K562 (cell line): ENCODE measurements at regions not wholly inside any gene's neighbourhood (a gene's known extent, or its start where the extent isn't known, plus 50 kb on each side); places are given as distances from the start of the nearest gene placed in this dataset.

ENCODE experiments used
- ATAC-seq: fragments of 200-7000 bp; cut with Tn5 transposase; 3 replicates; pipeline ENCODE4 v1.9.1; 2020; ENCODE audit warnings: moderate library complexity
- BruUV-seq: library from RNA; stranded (reverse); fragments of 400-500 nt; replicated peaks from 2 replicates; lab custom pipeline; 2021; lab: Mats Ljungman, UMichigan
- CTCF ChIA-PET: fragments of 300-600 bp; formaldehyde crosslinking; extraction: SDS; loops from one replicate; lab custom pipeline; 2021; ENCODE audit warnings: low intra/inter-chr PET ratio; lab: Yijun Ruan, JAX
- POLR2A ChIA-PET: fragments of 300-600, 350-650 bp; sonication (Branson Sonifier 250); formaldehyde crosslinking; extraction: SDS; loops from one replicate; lab custom pipeline; 2021; ENCODE audit warnings: antibody characterized with exemption, inconsistent platforms; lab: Yijun Ruan, JAX
- DNase-seq, 4 experiments: peaks; one replicate each; pipeline versions ENCODE4 v3.0.0 to v3.0.0-alpha.2; 2011 to 2018; ENCODE audit warnings: low spot score in 3 of 4, mixed read lengths in 3 of 4; ENCODE audit errors: extremely low read depth in 1 of 4
- FAIRE-seq: peaks from 2 replicates; lab custom pipeline; 2011; peaks lifted over from hg19 to GRCh38; lab: Jason Lieb, UNC
- H2AFZ ChIP-seq: 2 replicates; pipeline ENCODE4 v1.6.0; 2011; ENCODE audit warnings: low read depth, low read length, control low read depth, inconsistent platforms
- H3K27ac ChIP-seq: fragments of 200-600 bp; 3 replicates; pipeline ENCODE4 v1.8.0; 2011; ENCODE audit warnings: low read depth, mild to moderate bottlenecking, control low read depth, inconsistent platforms, low read length, moderate library complexity, mixed read lengths; ENCODE audit errors: extremely low read depth
- H3K27me3 ChIP-seq, 2 experiments: fragments of 300-600 bp in 1 of 2; 2 replicates in 1 of 2; 3 replicates in 1 of 2; pipeline versions ENCODE4 v1.6.0 to v1.8.0; 2011; ENCODE audit warnings: inconsistent platforms in 2 of 2, low read length in 2 of 2, mild to moderate bottlenecking in 1 of 2, mixed read lengths in 1 of 2, moderate library complexity in 1 of 2; ENCODE audit not compliant: control insufficient read depth in 2 of 2, insufficient read depth in 2 of 2
- H3K36me3 ChIP-seq: fragments of 300-600 bp; 3 replicates; pipeline ENCODE4 v1.8.0; 2011; ENCODE audit warnings: mild to moderate bottlenecking, low read length, inconsistent platforms; ENCODE audit not compliant: control insufficient read depth, insufficient read depth
- H3K4me1 ChIP-seq, 2 experiments: fragments of 200-600 bp in 1 of 2; replicated peaks in 1 of 2; 2 replicates in 1 of 2; 3 replicates in 1 of 2; pipeline versions ENCODE4 v1.5.1 to v1.8.0; 2011; ENCODE audit warnings: inconsistent platforms in 2 of 2, low read length in 2 of 2, mild to moderate bottlenecking in 1 of 2, mixed read lengths in 1 of 2, moderate library complexity in 1 of 2; ENCODE audit not compliant: control insufficient read depth in 2 of 2, insufficient read depth in 2 of 2
- H3K4me2 ChIP-seq: 2 replicates; pipeline ENCODE4 v1.6.1; 2011; ENCODE audit warnings: low read length, control low read depth, inconsistent platforms, mixed read lengths; ENCODE audit not compliant: insufficient read depth
- H3K4me3 ChIP-seq: fragments of 200-600 bp; sonication (generic), shearing (Covaris generic); 2 replicates; pipeline ENCODE4 v1.5.1; 2016; ENCODE audit warnings: control low read depth, inconsistent platforms
- H3K79me2 ChIP-seq: fragments of 200-600 bp; 3 replicates; pipeline ENCODE4 v1.8.0; 2011; ENCODE audit warnings: low read length, inconsistent platforms; ENCODE audit not compliant: control insufficient read depth, insufficient read depth
- H3K9ac ChIP-seq, 2 experiments: 2 replicates each; pipeline versions ENCODE4 v1.6.0 to v1.6.1; 2011; ENCODE audit warnings: low read depth in 2 of 2, low read length in 2 of 2, control low read depth in 1 of 2, inconsistent platforms in 1 of 2, mild to moderate bottlenecking in 1 of 2, mixed read lengths in 1 of 2; ENCODE audit not compliant: insufficient read depth in 1 of 2
- H3K9me1 ChIP-seq: one replicate; pipeline ENCODE4 v1.6.0; 2011; ENCODE audit warnings: inconsistent platforms, mild to moderate bottlenecking, low read length, moderate library complexity; ENCODE audit not compliant: control insufficient read depth, insufficient read depth
- H3K9me3 ChIP-seq: replicated peaks from 2 replicates; pipeline ENCODE4 v1.5.1; 2011; ENCODE audit warnings: low read depth, low read length, inconsistent platforms; ENCODE audit not compliant: control insufficient read depth, insufficient read depth
- H4K20me1 ChIP-seq: replicated peaks from 2 replicates; pipeline ENCODE4 v1.6.1; 2011; ENCODE audit warnings: low read length, inconsistent platforms, mixed read lengths; ENCODE audit not compliant: control insufficient read depth, insufficient read depth
- ATF6 ChIP-seq: sonication (generic); formaldehyde crosslinking; IDR thresholded peaks from 2 replicates; pipeline ENCODE4 v1.4.0; 2020; ENCODE audit warnings: mild to moderate bottlenecking, missing genetic modification reagents
- CBFA2T2 ChIP-seq: fragments of 450-650 bp; conservative IDR thresholded peaks from 2 replicates; pipeline ENCODE4 v1.6.1; 2017; ENCODE audit warnings: mild to moderate bottlenecking
- CBX2 ChIP-seq: fragments of 200-600 bp; sonication (generic); IDR thresholded peaks from one replicate; pipeline ENCODE4 v1.6.1; 2012; ENCODE audit warnings: mild to moderate bottlenecking, low read length, inconsistent platforms; ENCODE audit not compliant: insufficient read depth, poor library complexity, severe bottlenecking
- FOXK1 ChIP-seq: sonication (generic); formaldehyde crosslinking; IDR thresholded peaks from 2 replicates; pipeline ENCODE4 v1.8.0; 2022; ENCODE audit warnings: missing genetic modification reagents, mild to moderate bottlenecking, borderline replicate concordance
- GMEB1 ChIP-seq: fragments of 250-450 bp; sonication (Bioruptor Pico); IDR thresholded peaks from 2 replicates; pipeline ENCODE4 v1.4.0; 2020; ENCODE audit warnings: mild to moderate bottlenecking
- HLTF ChIP-seq: fragments of 450-650 bp; IDR thresholded peaks from 2 replicates; pipeline ENCODE4 v1.6.1; 2016
- MTA2 ChIP-seq: fragments of 450-650 bp; IDR thresholded peaks from 2 replicates; pipeline ENCODE4 v1.6.1; 2016; ENCODE audit warnings: low read depth
- MYBL2 ChIP-seq, 2 experiments: fragments of 450-650 bp in 1 of 2; sonication (generic) in 1 of 2; formaldehyde crosslinking in 1 of 2; IDR thresholded peaks; 2 replicates each; pipeline versions ENCODE4 v1.6.1 to v1.8.1; 2017 to 2022; ENCODE audit warnings: borderline replicate concordance in 1 of 2, inconsistent platforms in 1 of 2, low read depth in 1 of 2, mild to moderate bottlenecking in 1 of 2, missing genetic modification reagents in 1 of 2, moderate library complexity in 1 of 2
- NCOA6 ChIP-seq: fragments of 450-650 bp; IDR thresholded peaks from 2 replicates; pipeline ENCODE4 v1.6.1; 2017; ENCODE audit warnings: mild to moderate bottlenecking
- NELFE ChIP-seq: IDR thresholded peaks from 2 replicates; pipeline ENCODE4 v1.6.1; 2011; ENCODE audit warnings: mild to moderate bottlenecking; ENCODE audit not compliant: insufficient read depth, insufficient read length
- NFIC ChIP-seq: fragments of 450-650 bp; IDR thresholded peaks from 2 replicates; pipeline ENCODE4 v1.6.1; 2017; ENCODE audit warnings: mild to moderate bottlenecking, inconsistent platforms
- SIN3A ChIP-seq, 2 experiments: fragments of 150-350 bp in 1 of 2; IDR thresholded peaks; 2 replicates each; pipeline ENCODE4 v1.6.1; 2011 to 2016; ENCODE audit warnings: borderline replicate concordance in 2 of 2, low read depth in 2 of 2, low read length in 2 of 2, mild to moderate bottlenecking in 2 of 2, moderate library complexity in 2 of 2; ENCODE audit not compliant: control insufficient read depth in 1 of 2
- SOX6 ChIP-seq: fragments of 450-650 bp; IDR thresholded peaks from 2 replicates; pipeline ENCODE4 v1.6.1; 2014; ENCODE audit warnings: mild to moderate bottlenecking
- TAF1 ChIP-seq: IDR thresholded peaks from 2 replicates; pipeline ENCODE4 v1.6.1; 2011; ENCODE audit warnings: mild to moderate bottlenecking, low read length, moderate library complexity; ENCODE audit not compliant: insufficient read depth, control insufficient read depth, severe bottlenecking; ENCODE audit errors: extremely low read depth
- ZFP91 ChIP-seq: sonication (generic); formaldehyde crosslinking; IDR thresholded peaks from 2 replicates; pipeline ENCODE4 v1.8.0; 2022; ENCODE audit warnings: mild to moderate bottlenecking, missing genetic modification reagents
- ZNF174 ChIP-seq: fragments of 250-450 bp; sonication (Bioruptor Pico); IDR thresholded peaks from 2 replicates; pipeline ENCODE4 v1.4.0; 2020; ENCODE audit warnings: mild to moderate bottlenecking
- WGBS: fragments of 100-300 bp; shearing (Covaris generic); methylation state at CpG from one replicate; pipeline ENCODE4 v1.1.6; 2016; ENCODE audit warnings: low coverage, mixed read lengths; ENCODE audit not compliant: insufficient coverage; ENCODE audit errors: missing lambda C conversion rate; 5-methylcytosine and 5-hydroxymethylcytosine counted together
- in situ Hi-C: fragments of 300-500 bp; cut with MboI; formaldehyde crosslinking; loops from 4 replicates; pipeline ENCODE4 v1.15.0; 2018; ENCODE audit warnings: inconsistent platforms, mixed read lengths
- intact Hi-C: fragments of 100-400 bp; cut with micrococcal nuclease; formaldehyde crosslinking; loops from 2 replicates; pipeline ENCODE4 v1.14.2; 2022
- TF ChIP-seq, protein P1 (sequence below), 2 experiments: fragments of 450-650 bp; conservative IDR thresholded peaks; 2 replicates each; pipeline ENCODE4 v1.6.1; 2017; ENCODE audit warnings: mild to moderate bottlenecking in 2 of 2, moderate library complexity in 2 of 2

GRCh38 chrX:81348388-81348787 lies 146.5 kb downstream of the SH3BGRL start:
- no peaks in the 10 kb centered on the region for H4K20me1 ChIP-seq
- H3K4me3 ChIP-seq = no peak overlapping the region
- DNase-seq (no peak), ATAC-seq (no peak), FAIRE-seq (no peak)
- no peak overlapping the region for H3K4me2 ChIP-seq
- H3K9me3 ChIP-seq = no peaks in the 10 kb centered on the region
- H3K36me3 ChIP-seq = no peaks in the 10 kb centered on the region
- WGBS = 0% methylated on average over 2 of the region's 3 CpGs
- no peaks in the 10 kb centered on the region for H3K79me2 ChIP-seq
- H3K9me1 ChIP-seq = no peaks in the 10 kb centered on the region
- H3K27ac ChIP-seq = no peak overlapping the region
- POLR2A ChIA-PET = no interaction called here
- H2AFZ ChIP-seq = no peak overlapping the region
- CTCF ChIA-PET = no interaction called here
- no TSS peak for BruUV-seq
- H3K27me3 ChIP-seq = no peaks in the 10 kb centered on the region
- intact Hi-C loops (no loop called here), in situ Hi-C loops (no loop called here)
- no peak overlapping the region for H3K9ac ChIP-seq
- H3K4me1 ChIP-seq = no peaks in the 10 kb centered on the region
- no peak for TF ChIP-seq CBX2
- no peak for TF ChIP-seq NCOA6
- TF ChIP-seq NELFE = no peak
- no peak for TF ChIP-seq MYBL2 (IDR thresholded peaks at IDR 0.05; ENCODE audit: low read depth)
- TF ChIP-seq MYBL2 (CRISPR knock-in tag; IDR thresholded peaks at IDR 0.05; ENCODE audit: borderline replicate concordance) = no peak
- TF ChIP-seq FOXK1 (CRISPR knock-in tag) = no peak
- no peak for TF ChIP-seq ATF6 (CRISPR knock-in tag)
- TF ChIP-seq ZFP91 (CRISPR knock-in tag) = no peak
- no peak for TF ChIP-seq GMEB1 (CRISPR knock-in tag)
- TF ChIP-seq ZNF174 = no peak
- TF ChIP-seq SIN3A (IDR thresholded peaks at IDR 0.05; ENCODE audit: borderline replicate concordance in 2 of 2, control insufficient read depth in 1 of 2, low read depth in 2 of 2, low read length in 2 of 2) = no peak
- no peak for TF ChIP-seq SOX6
- TF ChIP-seq MTA2 = no peak
- TF ChIP-seq, protein P1, sequence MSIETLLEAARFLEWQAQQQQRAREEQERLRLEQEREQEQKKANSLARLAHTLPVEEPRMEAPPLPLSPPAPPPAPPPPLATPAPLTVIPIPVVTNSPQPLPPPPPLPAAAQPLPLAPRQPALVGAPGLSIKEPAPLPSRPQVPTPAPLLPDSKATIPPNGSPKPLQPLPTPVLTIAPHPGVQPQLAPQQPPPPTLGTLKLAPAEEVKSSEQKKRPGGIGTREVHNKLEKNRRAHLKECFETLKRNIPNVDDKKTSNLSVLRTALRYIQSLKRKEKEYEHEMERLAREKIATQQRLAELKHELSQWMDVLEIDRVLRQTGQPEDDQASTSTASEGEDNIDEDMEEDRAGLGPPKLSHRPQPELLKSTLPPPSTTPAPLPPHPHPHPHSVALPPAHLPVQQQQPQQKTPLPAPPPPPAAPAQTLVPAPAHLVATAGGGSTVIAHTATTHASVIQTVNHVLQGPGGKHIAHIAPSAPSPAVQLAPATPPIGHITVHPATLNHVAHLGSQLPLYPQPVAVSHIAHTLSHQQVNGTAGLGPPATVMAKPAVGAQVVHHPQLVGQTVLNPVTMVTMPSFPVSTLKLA (conservative IDR thresholded peaks at IDR 0.05) = no peak
- TF ChIP-seq NFIC = no peak
- no peak for TF ChIP-seq TAF1
- no peak for TF ChIP-seq CBFA2T2
- TF ChIP-seq HLTF = no peak
